NB4 (cell line): ENCODE measurements at regions not wholly inside any gene's neighbourhood (a gene's known extent, or its start where the extent isn't known, plus 50 kb on each side); places are given as distances from the start of the nearest gene placed in this dataset.

Experiments used
- CTCF ChIP-seq: IDR thresholded peaks from one replicate; pipeline ENCODE4 v1.5.1; 2012; ENCODE audit warnings: low read depth, low read length
- MYC ChIP-seq: IDR thresholded peaks from 2 replicates; pipeline ENCODE4 v1.6.1; 2011; ENCODE audit warnings: low read depth, low read length
- POLR2A ChIP-seq: IDR thresholded peaks from 2 replicates; pipeline ENCODE4 v1.6.1; 2011; ENCODE audit warnings: mild to moderate bottlenecking; ENCODE audit not compliant: insufficient read length; ENCODE audit errors: extremely low read depth

- TF ChIP-seq CTCF (no peak), MYC (no peak), POLR2A (no peak)
These were observed 500.3 kb upstream of the ADGRB3 start for GRCh38 chr6:68134796-68135195.
